H9 (cell line): ENCODE measurements at regions not wholly inside any gene's neighbourhood (a gene's known extent, or its start where the extent isn't known, plus 50 kb on each side); places are given as distances from the start of the nearest gene placed in this dataset.
"Not testable (repeated sequence)": the region's sequence is repeated elsewhere in the genome, so short reads cannot be mapped to it uniquely, and the experiment has no call there.

Source experiments
- DNase-seq: peaks from one replicate; pipeline ENCODE4 v3.0.0-alpha.2; 2017
- H2AFZ ChIP-seq: one replicate; pipeline ENCODE4 v1.6.1; 2013; ENCODE audit warnings: mild to moderate bottlenecking, low read length, control low read depth, moderate library complexity
- H2AK5ac ChIP-seq: 2 replicates; pipeline ENCODE4 v1.6.1; 2013; ENCODE audit warnings: low read length, control low read depth, mixed read lengths; ENCODE audit not compliant: insufficient read length
- H2BK120ac ChIP-seq: one replicate; pipeline ENCODE4 v1.6.1; 2013; ENCODE audit warnings: low read depth, mild to moderate bottlenecking, low read length, control low read depth, inconsistent platforms; ENCODE audit not compliant: poor library complexity, severe bottlenecking
- H2BK12ac ChIP-seq: 2 replicates; pipeline ENCODE4 v1.6.1; 2013; ENCODE audit warnings: low read length, control low read depth, mixed read lengths, low read depth; ENCODE audit not compliant: insufficient read length
- H2BK15ac ChIP-seq: 2 replicates; pipeline ENCODE4 v1.6.1; 2013; ENCODE audit warnings: low read depth, low read length, control low read depth
- H2BK20ac ChIP-seq: one replicate; pipeline ENCODE4 v1.6.1; 2013; ENCODE audit warnings: low read depth, mild to moderate bottlenecking, low read length, control low read depth, inconsistent platforms; ENCODE audit not compliant: poor library complexity, severe bottlenecking
- H2BK5ac ChIP-seq: 2 replicates; pipeline ENCODE4 v1.6.1; 2013; ENCODE audit warnings: low read length, control low read depth, mixed read lengths; ENCODE audit not compliant: insufficient read length
- H3K14ac ChIP-seq: 2 replicates; pipeline ENCODE4 v1.6.1; 2013; ENCODE audit warnings: low read length, control low read depth; ENCODE audit not compliant: insufficient read depth
- H3K18ac ChIP-seq: 2 replicates; pipeline ENCODE4 v1.6.1; 2013; ENCODE audit warnings: low read depth, mild to moderate bottlenecking, mixed read lengths, low read length, control low read depth; ENCODE audit not compliant: insufficient read length
- H3K23ac ChIP-seq: 2 replicates; pipeline ENCODE4 v1.6.1; 2013; ENCODE audit warnings: low read length, control low read depth, mixed read lengths, low read depth; ENCODE audit not compliant: insufficient read length
- H3K23me2 ChIP-seq: 2 replicates; pipeline ENCODE4 v1.6.1; 2013; ENCODE audit warnings: low read depth, mild to moderate bottlenecking, mixed read lengths, low read length, control low read depth; ENCODE audit not compliant: insufficient read length, poor library complexity, severe bottlenecking
- H3K27ac ChIP-seq: 2 replicates; pipeline ENCODE4 v1.5.1; 2013; ENCODE audit warnings: low read length, control low read depth, mixed read lengths, low read depth; ENCODE audit not compliant: insufficient read length
- H3K27me3 ChIP-seq: 2 replicates; pipeline ENCODE4 v1.6.1; 2013; ENCODE audit warnings: low read length, control low read depth, inconsistent platforms; ENCODE audit not compliant: insufficient read depth
- H3K4ac ChIP-seq: 2 replicates; pipeline ENCODE4 v1.6.1; 2013; ENCODE audit warnings: low read depth, mild to moderate bottlenecking, control low read depth, inconsistent platforms, low read length, moderate library complexity
- H3K4me1 ChIP-seq: 2 replicates; pipeline ENCODE4 v1.6.1; 2013; ENCODE audit warnings: low read length, control low read depth, inconsistent platforms; ENCODE audit not compliant: insufficient read depth
- H3K4me2 ChIP-seq: 2 replicates; pipeline ENCODE4 v1.6.1; 2013; ENCODE audit warnings: low read length, control low read depth, mixed read lengths; ENCODE audit not compliant: insufficient read length, insufficient read depth
- H3K56ac ChIP-seq: 2 replicates; pipeline ENCODE4 v1.6.1; 2013; ENCODE audit warnings: low read depth, mild to moderate bottlenecking, mixed read lengths, low read length, control low read depth; ENCODE audit not compliant: insufficient read length
- H3K79me1 ChIP-seq: 2 replicates; pipeline ENCODE4 v1.6.1; 2013; ENCODE audit warnings: low read depth, mild to moderate bottlenecking, moderate library complexity, low read length, control low read depth, inconsistent platforms; ENCODE audit not compliant: insufficient read depth, poor library complexity, severe bottlenecking
- H3K79me2 ChIP-seq: 2 replicates; pipeline ENCODE4 v1.6.1; 2013; ENCODE audit warnings: low read length, control low read depth, inconsistent platforms; ENCODE audit not compliant: insufficient read depth
- H3K9ac ChIP-seq: 2 replicates; pipeline ENCODE4 v1.6.1; 2013; ENCODE audit warnings: low read length, control low read depth, mixed read lengths; ENCODE audit not compliant: insufficient read length; ENCODE audit errors: extremely low read depth
- H3K9me3 ChIP-seq: one replicate; pipeline ENCODE4 v1.6.1; 2013; ENCODE audit warnings: low read depth, low read length, inconsistent platforms; ENCODE audit not compliant: control insufficient read depth
- H3T11ph ChIP-seq: one replicate; pipeline ENCODE4 v1.6.1; 2013; ENCODE audit warnings: mild to moderate bottlenecking, low read length, control low read depth, inconsistent platforms
- H4K20me1 ChIP-seq: one replicate; pipeline ENCODE4 v1.6.1; 2013; ENCODE audit not compliant: control insufficient read depth, insufficient read length, insufficient read depth
- H4K5ac ChIP-seq: 2 replicates; pipeline ENCODE4 v1.6.1; 2013; ENCODE audit warnings: low read depth, mild to moderate bottlenecking, mixed read lengths, low read length, control low read depth; ENCODE audit not compliant: insufficient read length
- H4K8ac ChIP-seq: replicated peaks from 2 replicates; pipeline ENCODE4 v1.6.1; 2013; ENCODE audit warnings: low read length, control low read depth, mixed read lengths, low read depth; ENCODE audit not compliant: insufficient read length
- H4K91ac ChIP-seq: 2 replicates; pipeline ENCODE4 v1.6.1; 2013; ENCODE audit warnings: low read depth, mild to moderate bottlenecking, moderate library complexity, mixed read lengths, low read length, control low read depth; ENCODE audit not compliant: insufficient read length
- H3K27ac Mint-ChIP-seq, 3 experiments: 2 replicates in 2 of 3; 3 replicates in 1 of 3; pipeline ENCODE4 v1.8.0; 2020 to 2021; ENCODE audit warnings: mixed read lengths in 3 of 3, mild to moderate bottlenecking in 1 of 3, moderate library complexity in 1 of 3
- H3K27me3 Mint-ChIP-seq: 2 replicates; pipeline ENCODE4 v1.8.0; 2021; ENCODE audit warnings: low read depth, mild to moderate bottlenecking, moderate library complexity, mixed read lengths
- H3K36me3 Mint-ChIP-seq, 3 experiments: 2 replicates in 2 of 3; 3 replicates in 1 of 3; pipeline ENCODE4 v1.8.0; 2020 to 2021; ENCODE audit warnings: low read depth in 3 of 3, mixed read lengths in 3 of 3; ENCODE audit not compliant: insufficient read depth in 1 of 3
- H3K4me1 Mint-ChIP-seq, 2 experiments: 2 replicates each; pipeline ENCODE4 v1.8.0; 2020; ENCODE audit warnings: mixed read lengths in 2 of 2
- H3K4me3 Mint-ChIP-seq, 2 experiments: 2 replicates in 1 of 2; 3 replicates in 1 of 2; pipeline ENCODE4 v1.8.0; 2020 to 2021; ENCODE audit warnings: mild to moderate bottlenecking in 2 of 2, mixed read lengths in 2 of 2, moderate library complexity in 1 of 2
- H3K9me3 Mint-ChIP-seq, 2 experiments: 2 replicates in 1 of 2; 3 replicates in 1 of 2; pipeline ENCODE4 v1.8.0; 2020; ENCODE audit warnings: mild to moderate bottlenecking in 2 of 2, mixed read lengths in 2 of 2, moderate library complexity in 1 of 2
- WGBS: extraction: QIAGEN DNeasy Blood & Tissue Kit; methylation state at CpG from one replicate; pipeline ENCODE4 v1.1.7; 2013; ENCODE audit warnings: missing lambda C conversion rate, low lambda C conversion rate, mixed read lengths; ENCODE audit not compliant: insufficient read length; ENCODE audit errors: extremely low coverage; 5-methylcytosine and 5-hydroxymethylcytosine counted together
- TF ChIP-seq, protein P1 (sequence below): fragments of 200-600 bp; sonication (generic); conservative IDR thresholded peaks from 3 replicates; pipeline ENCODE4 v1.8.0; 2021; ENCODE audit warnings: antibody characterized with exemption, mild to moderate bottlenecking

DNA sequence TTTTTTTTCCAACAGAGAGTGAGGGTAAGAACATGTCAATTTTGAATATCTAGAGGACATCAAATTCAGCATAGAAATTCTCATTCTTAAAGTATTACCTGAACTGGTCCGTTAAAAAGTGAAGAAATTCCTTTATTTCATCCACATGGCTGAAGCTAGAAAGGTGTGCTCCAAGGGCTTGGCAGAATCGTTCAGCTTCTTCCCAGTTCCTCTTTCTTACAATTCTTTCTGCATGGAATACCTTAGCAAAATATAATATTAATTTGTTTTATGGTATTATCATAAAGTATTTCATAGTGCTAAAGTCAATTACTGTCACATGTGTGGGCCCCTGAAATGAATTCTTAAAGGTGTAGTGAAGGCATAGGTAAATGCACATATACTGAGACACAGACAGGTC, 74.3 kb upstream of the CD302 start:
- Histone ChIP-seq H2BK12ac (no peak overlapping the region), H3K27ac (no peak overlapping the region), H2BK120ac (no peak overlapping the region), H3K23me2 (no peaks in the 10 kb centered on the region), H2AK5ac (no peak overlapping the region), H4K20me1 (no peaks in the 10 kb centered on the region), H4K91ac (no peak overlapping the region), H2AFZ (no peak overlapping the region), H3K4ac (no peak overlapping the region), H3K23ac (no peak overlapping the region), H3K4me2 (no peak overlapping the region), H4K8ac (no peak overlapping the region), H3K14ac (no peak overlapping the region), H3T11ph (no peak overlapping the region), H3K79me1 (no peaks in the 10 kb centered on the region), H3K4me1 (no peaks in the 10 kb centered on the region), H3K18ac (no peak overlapping the region), H2BK20ac (no peak overlapping the region), H4K5ac (no peak overlapping the region), H2BK15ac (no peak overlapping the region), H3K27me3 (no peaks in the 10 kb centered on the region), H3K79me2 (no peaks in the 10 kb centered on the region), H3K9ac (no peak overlapping the region), H3K9me3 (no peaks in the 10 kb centered on the region), H2BK5ac (no peak overlapping the region), H3K56ac (no peak overlapping the region)
- no peaks in the 10 kb centered on the region for H3K27me3 Mint-ChIP-seq
- 0 out of 7 replicates have a peak overlapping the region, but pooled peaks of 1 of the 3 experiments have one; percentile 39 for H3K27ac Mint-ChIP-seq
- TF ChIP-seq, protein P1, sequence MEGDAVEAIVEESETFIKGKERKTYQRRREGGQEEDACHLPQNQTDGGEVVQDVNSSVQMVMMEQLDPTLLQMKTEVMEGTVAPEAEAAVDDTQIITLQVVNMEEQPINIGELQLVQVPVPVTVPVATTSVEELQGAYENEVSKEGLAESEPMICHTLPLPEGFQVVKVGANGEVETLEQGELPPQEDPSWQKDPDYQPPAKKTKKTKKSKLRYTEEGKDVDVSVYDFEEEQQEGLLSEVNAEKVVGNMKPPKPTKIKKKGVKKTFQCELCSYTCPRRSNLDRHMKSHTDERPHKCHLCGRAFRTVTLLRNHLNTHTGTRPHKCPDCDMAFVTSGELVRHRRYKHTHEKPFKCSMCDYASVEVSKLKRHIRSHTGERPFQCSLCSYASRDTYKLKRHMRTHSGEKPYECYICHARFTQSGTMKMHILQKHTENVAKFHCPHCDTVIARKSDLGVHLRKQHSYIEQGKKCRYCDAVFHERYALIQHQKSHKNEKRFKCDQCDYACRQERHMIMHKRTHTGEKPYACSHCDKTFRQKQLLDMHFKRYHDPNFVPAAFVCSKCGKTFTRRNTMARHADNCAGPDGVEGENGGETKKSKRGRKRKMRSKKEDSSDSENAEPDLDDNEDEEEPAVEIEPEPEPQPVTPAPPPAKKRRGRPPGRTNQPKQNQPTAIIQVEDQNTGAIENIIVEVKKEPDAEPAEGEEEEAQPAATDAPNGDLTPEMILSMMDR, result no peak
- no peaks in the 10 kb centered on the region for H3K36me3 Mint-ChIP-seq
- no peak for DNase-seq
- H3K4me3 Mint-ChIP-seq, result no peak overlapping the region
- H3K4me1 Mint-ChIP-seq, result peaks cover 6 to 10% of the 10 kb centered on the region in 2 experiments; a peak in 3 of 4 replicates
- H3K9me3 Mint-ChIP-seq, result no peaks in the 10 kb centered on the region
- WGBS, result no CpG with 5 or more reads among the region's 2 CpGs

DNA sequence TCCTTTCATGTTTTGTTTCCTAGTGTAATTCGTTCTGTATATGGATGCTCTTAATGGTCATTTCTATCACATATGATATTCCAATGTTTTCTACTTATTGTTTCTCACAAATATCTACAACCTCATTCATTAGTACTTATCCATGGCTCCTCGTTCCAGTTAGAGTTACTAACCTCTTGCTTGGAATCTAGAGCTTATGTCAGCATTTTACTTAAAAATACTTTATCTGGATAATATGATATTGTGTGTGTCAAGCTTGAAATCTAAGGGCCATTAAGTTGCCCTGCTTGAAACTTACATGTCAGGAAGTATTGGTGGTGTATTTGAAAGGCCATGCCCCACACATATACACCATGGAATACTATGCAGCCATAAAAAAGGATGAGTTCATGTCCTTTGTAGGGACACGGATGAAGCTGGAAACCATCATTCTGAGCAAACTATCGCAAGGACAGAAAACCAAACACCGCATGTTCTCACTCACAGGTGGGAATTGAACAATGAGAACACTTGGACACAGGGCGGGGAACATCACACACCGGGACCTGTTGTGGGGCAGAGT, 70.7 kb upstream of the CD302 start:
- H3K56ac ChIP-seq, H4K8ac ChIP-seq, H2BK12ac ChIP-seq, DNase-seq, H4K91ac ChIP-seq, H2AK5ac ChIP-seq, H3K4ac ChIP-seq, H4K20me1 ChIP-seq, H2AFZ ChIP-seq, H3T11ph ChIP-seq, H2BK120ac ChIP-seq, H2BK5ac ChIP-seq, H2BK15ac ChIP-seq, H3K23me2 ChIP-seq, H3K4me3 Mint-ChIP-seq, H3K27ac ChIP-seq, H4K5ac ChIP-seq, H2BK20ac ChIP-seq, H3K4me2 ChIP-seq, H3K27me3 Mint-ChIP-seq, H3K18ac ChIP-seq, H3K23ac ChIP-seq, H3K79me2 ChIP-seq, H3K9me3 Mint-ChIP-seq, H3K9ac ChIP-seq, H3K27ac Mint-ChIP-seq, H3K4me1 ChIP-seq, H3K9me3 ChIP-seq, H3K14ac ChIP-seq, H3K79me1 ChIP-seq, H3K36me3 Mint-ChIP-seq, H3K27me3 ChIP-seq, H3K4me1 Mint-ChIP-seq: not testable (repeated sequence)
- WGBS, result no CpG with 5 or more reads among the region's 7 CpGs
